Sigmoid colon (tissue), 4 donors: ENCODE measurements at regions not wholly inside any gene's neighbourhood (a gene's known extent, or its start where the extent isn't known, plus 50 kb on each side); places are given as distances from the start of the nearest gene placed in this dataset.

Source experiments
- CTCF ChIP-seq, 4 experiments: fragments of 450-650 bp in 3 of 4; fragments of 200-600 bp in 1 of 4; IDR thresholded peaks; one replicate each; pipeline ENCODE4 v1.5.1; 2016 to 2019; ENCODE audit warnings: antibody characterized with exemption in 4 of 4, mild to moderate bottlenecking in 3 of 4, moderate library complexity in 2 of 4
- POLR2A ChIP-seq, 2 donors: fragments of 450-650 bp; IDR thresholded peaks; one replicate each; pipeline ENCODE4 v1.6.1; 2016; ENCODE audit warnings: antibody characterized with exemption in 2 of 2, mild to moderate bottlenecking in 2 of 2, moderate library complexity in 2 of 2
- POLR2AphosphoS5 ChIP-seq, 4 donors: sonication (generic); formaldehyde crosslinking; IDR thresholded peaks; one replicate each; pipeline ENCODE4 v1.6.1; 2017; ENCODE audit warnings: antibody characterized with exemption in 4 of 4

GRCh38 chr3:8328967-8329366, 172.7 kb upstream of the LMCD1 start:
- TF ChIP-seq CTCF (IDR thresholded peaks at IDR 0.05): no peak
- no peak for TF ChIP-seq POLR2AphosphoS5 (IDR thresholded peaks at IDR 0.05)
- no peak for TF ChIP-seq POLR2A (IDR thresholded peaks at IDR 0.05)
